ENCODE measurements at regions not wholly inside any gene's neighbourhood (a gene's known extent, or its start where the extent isn't known, plus 50 kb on each side); places are given as distances from the start of the nearest gene placed in this dataset.

DNA sequence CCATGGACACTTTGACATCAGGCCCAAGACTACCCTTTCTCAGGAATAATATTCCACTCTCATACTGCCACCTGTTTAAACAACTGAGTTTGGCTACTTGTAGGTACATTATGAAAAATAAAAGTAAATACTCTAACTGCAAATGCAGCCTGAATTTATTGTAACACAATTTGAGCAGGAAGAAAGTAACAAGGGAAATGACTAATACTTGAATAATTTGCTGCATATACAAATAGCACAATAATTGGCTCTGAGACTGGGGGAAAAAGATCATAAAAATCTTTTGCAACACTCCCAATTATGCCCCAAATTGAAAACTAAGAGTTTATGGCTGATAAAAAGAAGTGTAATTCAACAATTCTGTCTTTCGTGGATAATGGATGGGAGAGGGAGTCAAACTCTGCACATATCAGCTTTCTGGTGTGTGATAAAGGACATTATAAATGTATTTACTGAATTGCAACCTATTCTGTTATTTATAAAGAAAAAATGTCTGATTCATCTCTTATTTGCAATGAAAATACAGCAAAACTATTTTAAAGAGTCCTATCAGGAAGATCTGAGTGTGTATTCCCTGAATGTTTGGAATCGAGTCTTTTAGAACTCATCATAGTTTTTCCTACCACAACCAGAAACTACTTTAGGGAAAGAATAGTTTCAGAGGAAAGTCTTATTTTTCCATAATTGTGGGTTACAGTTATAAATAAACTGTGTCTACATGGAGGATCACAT is 359.0 kb downstream of the JRKL start:
- TF ChIP-seq, protein P1, sequence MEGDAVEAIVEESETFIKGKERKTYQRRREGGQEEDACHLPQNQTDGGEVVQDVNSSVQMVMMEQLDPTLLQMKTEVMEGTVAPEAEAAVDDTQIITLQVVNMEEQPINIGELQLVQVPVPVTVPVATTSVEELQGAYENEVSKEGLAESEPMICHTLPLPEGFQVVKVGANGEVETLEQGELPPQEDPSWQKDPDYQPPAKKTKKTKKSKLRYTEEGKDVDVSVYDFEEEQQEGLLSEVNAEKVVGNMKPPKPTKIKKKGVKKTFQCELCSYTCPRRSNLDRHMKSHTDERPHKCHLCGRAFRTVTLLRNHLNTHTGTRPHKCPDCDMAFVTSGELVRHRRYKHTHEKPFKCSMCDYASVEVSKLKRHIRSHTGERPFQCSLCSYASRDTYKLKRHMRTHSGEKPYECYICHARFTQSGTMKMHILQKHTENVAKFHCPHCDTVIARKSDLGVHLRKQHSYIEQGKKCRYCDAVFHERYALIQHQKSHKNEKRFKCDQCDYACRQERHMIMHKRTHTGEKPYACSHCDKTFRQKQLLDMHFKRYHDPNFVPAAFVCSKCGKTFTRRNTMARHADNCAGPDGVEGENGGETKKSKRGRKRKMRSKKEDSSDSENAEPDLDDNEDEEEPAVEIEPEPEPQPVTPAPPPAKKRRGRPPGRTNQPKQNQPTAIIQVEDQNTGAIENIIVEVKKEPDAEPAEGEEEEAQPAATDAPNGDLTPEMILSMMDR (conservative IDR thresholded peaks at IDR 0.05; ENCODE audit: low read depth in 2 of 2) = no peak
- TF ChIP-seq JUNB (IDR thresholded peaks at IDR 0.05; ENCODE audit: unreplicated experiment) (no peak), EZH2phosphoT487 (IDR thresholded peaks at IDR 0.05; ENCODE audit: unreplicated experiment) (no peak), EZH2 (IDR thresholded peaks at IDR 0.05; ENCODE audit: low read depth, unreplicated experiment) (no peak), POLR2AphosphoS5 (IDR thresholded peaks at IDR 0.05; ENCODE audit: low read depth) (no peak), CREB1 (CRISPR knock-in tag; IDR thresholded peaks at IDR 0.05; ENCODE audit: low read depth) (no peak), STAT1 (IDR thresholded peaks at IDR 0.05; ENCODE audit: unreplicated experiment) (no peak), ZNF331 (CRISPR knock-in tag; IDR thresholded peaks at IDR 0.05; ENCODE audit: low read depth) (no peak), NANOG (IDR thresholded peaks at IDR 0.05; ENCODE audit: borderline replicate concordance) (no peak)
- TF ChIP-seq, protein P2, sequence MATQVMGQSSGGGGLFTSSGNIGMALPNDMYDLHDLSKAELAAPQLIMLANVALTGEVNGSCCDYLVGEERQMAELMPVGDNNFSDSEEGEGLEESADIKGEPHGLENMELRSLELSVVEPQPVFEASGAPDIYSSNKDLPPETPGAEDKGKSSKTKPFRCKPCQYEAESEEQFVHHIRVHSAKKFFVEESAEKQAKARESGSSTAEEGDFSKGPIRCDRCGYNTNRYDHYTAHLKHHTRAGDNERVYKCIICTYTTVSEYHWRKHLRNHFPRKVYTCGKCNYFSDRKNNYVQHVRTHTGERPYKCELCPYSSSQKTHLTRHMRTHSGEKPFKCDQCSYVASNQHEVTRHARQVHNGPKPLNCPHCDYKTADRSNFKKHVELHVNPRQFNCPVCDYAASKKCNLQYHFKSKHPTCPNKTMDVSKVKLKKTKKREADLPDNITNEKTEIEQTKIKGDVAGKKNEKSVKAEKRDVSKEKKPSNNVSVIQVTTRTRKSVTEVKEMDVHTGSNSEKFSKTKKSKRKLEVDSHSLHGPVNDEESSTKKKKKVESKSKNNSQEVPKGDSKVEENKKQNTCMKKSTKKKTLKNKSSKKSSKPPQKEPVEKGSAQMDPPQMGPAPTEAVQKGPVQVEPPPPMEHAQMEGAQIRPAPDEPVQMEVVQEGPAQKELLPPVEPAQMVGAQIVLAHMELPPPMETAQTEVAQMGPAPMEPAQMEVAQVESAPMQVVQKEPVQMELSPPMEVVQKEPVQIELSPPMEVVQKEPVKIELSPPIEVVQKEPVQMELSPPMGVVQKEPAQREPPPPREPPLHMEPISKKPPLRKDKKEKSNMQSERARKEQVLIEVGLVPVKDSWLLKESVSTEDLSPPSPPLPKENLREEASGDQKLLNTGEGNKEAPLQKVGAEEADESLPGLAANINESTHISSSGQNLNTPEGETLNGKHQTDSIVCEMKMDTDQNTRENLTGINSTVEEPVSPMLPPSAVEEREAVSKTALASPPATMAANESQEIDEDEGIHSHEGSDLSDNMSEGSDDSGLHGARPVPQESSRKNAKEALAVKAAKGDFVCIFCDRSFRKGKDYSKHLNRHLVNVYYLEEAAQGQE (IDR thresholded peaks at IDR 0.05; ENCODE audit: unreplicated experiment) = no peak
- TF ChIP-seq, protein P3, sequence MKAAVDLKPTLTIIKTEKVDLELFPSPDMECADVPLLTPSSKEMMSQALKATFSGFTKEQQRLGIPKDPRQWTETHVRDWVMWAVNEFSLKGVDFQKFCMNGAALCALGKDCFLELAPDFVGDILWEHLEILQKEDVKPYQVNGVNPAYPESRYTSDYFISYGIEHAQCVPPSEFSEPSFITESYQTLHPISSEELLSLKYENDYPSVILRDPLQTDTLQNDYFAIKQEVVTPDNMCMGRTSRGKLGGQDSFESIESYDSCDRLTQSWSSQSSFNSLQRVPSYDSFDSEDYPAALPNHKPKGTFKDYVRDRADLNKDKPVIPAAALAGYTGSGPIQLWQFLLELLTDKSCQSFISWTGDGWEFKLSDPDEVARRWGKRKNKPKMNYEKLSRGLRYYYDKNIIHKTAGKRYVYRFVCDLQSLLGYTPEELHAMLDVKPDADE (IDR thresholded peaks at IDR 0.05) = no peak

Data from GM23338 (cell line).